GM18907 (cell line): ENCODE measurements at regions not wholly inside any gene's neighbourhood (a gene's known extent, or its start where the extent isn't known, plus 50 kb on each side); places are given as distances from the start of the nearest gene placed in this dataset.

Experiments
- ATAC-seq: cut with Tn5 transposase; IDR thresholded peaks from one replicate; pipeline ENCODE4 v1.9.1; 2021; ENCODE audit warnings: mild to moderate bottlenecking, moderate library complexity; ENCODE audit not compliant: unreplicated experiment

DNA sequence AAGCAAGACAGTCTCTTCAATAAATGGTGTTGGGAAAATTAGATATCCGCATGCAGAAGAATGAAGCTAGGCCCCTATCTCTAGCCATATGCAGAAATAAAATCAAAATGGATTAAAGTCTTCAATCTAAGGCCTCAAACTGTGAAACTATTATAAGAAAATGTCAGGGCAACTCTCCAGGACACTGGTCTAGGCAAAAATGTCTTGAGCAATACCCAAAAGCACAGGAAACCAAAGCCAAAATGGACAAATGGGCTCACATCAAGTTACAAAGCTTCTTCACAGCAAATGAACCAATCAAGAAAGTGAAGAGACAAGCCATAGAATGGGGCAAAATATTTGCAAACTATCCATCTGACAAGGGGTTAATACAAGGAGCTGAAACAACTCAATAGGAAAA, 338.8 kb downstream of the NNT start:
- no peak for ATAC-seq

DNA sequence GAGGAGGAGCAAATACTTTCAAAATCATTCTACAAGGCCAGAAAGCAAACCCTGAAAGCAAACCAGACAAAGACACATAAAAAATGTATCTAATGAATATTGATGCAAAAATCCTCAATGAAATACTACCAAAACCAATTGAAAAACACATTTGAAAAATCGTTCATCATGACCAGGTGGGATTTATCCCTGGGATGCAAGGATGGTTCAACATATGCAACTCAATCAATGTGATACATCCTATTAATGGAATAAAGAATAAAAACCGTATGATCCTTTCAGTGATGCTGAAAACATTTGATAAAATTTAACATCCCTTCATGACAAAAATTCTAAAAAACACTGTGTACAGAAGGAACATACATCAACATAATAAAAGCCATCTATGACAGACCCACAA, 337.6 kb downstream of the NNT start:
- no peak for ATAC-seq

DNA sequence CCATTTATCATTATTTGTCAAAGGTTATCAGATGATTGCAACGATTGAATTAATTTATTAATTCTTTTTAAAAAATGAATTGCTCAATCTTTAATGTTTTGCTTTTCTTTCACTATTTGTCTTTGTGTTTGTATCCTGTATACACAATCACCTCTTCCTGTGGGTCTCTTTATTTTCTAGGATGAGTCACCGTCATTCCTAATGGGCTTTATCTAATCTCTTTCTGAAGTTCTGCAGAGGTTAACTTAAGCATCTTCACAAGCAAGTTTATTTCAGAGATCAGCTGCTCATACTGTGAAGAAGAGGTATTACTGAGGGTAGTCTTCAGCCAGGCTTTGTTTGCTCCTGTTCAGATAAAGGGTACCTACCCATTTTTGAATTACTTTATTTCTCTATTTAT, 323.9 kb downstream of the NNT start:
- ATAC-seq = no peak

DNA sequence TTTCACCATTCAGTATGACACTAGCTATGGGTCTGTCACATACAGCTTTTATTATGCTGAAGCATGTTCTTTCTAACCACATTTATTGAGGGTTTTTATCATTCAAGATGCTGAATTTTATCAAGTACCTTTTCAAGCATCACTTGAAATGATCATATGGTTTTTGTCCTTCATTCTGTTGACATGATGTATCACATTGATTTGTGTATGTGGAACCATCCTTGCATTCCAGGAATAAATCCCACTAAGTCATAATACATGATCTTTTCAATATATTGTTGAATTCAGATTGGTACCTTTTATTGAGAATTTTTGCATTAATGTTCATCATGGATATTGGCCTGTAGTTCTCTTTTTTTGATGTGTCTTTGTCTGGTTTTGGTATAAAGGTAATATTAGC, 317.4 kb downstream of the NNT start:
- no peak for ATAC-seq

DNA sequence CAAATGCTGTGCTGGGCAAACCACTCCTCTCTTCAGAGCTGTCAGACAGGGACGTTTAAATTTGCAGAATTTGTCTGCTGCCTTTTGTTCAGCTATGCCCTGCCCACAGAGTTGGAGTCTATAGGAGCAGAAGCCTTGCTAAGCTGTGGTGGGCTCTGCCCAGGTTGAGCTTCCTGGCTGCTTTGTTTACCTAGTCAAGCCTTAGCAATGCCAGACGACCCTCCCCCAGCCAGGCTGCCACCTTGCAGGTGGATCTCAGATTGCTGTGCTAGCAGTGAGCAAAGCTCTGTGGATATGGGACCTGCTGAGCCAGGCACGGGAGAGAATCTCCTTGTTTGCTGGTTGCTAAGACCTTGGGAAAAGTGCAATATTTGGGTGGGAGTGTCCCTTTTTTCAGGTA, 314.9 kb downstream of the NNT start:
- no peak for ATAC-seq

DNA sequence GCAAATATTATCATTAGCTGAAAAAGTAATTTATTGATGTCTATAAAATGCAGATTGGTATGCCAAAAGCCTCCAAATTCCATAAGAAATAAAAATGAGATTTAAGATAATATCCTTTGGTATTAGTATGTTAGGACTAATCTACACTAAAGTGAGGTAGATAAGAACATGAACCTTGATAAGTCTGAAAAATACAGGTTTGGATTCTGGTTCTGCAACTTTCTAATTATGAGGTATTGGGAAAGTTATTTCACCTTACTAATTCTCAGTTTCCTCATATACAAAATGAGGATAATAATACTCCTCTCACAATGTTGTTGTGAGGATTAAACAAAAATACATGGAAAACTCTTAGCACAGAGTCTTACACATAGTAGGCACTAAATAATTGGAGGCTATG, 300.1 kb downstream of the NNT start:
- no peak for ATAC-seq

DNA sequence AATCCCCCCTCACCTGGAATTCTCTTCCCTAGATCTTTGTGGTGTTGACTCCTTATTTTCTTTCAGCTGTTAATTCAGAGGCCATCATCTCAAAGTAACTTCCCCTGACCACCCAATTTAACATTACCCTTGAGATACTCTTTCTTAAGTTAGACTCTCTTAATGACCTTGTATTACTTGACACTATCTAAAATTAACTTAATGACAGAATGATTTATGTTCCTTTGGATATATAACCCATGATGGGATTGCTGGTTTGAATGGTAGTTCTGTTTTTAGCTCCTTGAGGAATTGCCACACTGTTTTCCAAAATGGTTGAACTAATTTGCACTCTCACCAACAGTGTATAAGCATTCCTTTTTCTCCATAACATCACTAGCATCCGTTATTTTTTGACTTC, 298.0 kb downstream of the NNT start:
- no peak for ATAC-seq

DNA sequence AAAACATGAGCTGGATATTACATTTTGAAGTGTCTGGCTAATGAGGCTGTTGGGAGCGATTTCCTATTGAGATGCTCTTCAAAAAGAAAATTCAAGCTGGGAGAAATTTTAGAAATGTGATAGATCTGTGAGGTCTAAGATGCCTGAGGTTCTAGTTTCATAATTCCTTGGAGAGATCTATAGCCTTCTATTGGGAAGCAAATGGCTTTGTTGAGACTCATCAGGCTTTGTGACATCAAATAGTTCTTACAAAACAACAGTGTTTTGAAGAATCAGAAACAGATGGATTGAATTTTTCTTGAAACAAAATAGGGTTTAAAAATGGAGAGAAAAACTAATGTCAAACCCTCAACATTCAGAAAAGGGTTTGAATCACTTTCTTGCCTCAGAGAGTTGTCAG, 292.9 kb downstream of the NNT start:
- ATAC-seq = no peak

DNA sequence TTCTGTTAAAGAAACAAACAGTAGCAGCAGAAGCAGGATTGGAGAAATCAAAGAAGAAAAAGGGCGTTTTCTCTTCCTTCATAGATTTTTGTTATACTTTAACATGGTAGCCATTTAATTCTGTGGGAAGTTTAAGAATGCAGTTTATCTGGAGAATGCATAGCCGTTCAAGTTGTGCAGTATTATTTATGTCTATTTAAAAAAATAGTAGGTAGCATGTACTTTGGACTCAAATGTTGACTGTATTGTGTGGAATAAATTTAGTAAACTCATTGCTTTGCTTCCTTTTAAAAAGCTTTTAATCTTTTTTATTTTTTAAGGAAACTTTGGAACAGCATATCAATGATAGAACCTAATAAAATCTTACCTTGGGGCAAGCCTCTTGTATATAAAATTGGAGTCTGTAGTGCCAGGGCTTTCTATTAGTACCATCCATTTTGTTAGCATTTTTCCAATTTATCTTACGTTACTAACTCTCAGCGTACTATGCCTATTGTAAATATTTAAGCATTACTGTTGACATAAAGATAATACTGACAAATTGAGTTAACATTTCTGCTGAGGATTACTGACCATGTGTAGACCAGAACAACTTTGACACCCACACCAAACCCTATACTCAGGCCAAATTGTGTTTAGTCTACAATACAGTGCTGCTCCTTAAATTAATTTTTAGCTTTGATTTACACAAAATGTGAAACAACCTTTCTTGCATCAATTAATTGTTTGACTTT, 291.1 kb downstream of the NNT start:
- no peak for ATAC-seq

DNA sequence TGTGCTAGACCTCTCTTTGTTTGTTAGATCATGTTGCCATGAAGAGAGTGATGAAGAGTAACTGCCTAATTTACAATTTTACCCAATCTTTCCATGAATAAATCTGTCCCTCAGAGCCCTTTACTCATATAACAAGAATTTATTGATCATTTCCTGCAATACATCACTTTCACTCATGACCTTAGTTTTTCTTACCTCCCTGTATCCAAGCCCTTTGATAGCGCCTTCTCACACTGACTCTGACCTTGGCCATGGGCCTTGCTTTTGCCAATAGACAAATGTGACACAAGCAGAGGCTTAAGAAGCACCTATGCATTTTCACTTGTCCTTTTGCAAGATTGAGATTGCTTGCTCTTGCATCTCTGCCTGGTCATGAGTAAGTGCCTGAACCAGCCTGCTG, 288.1 kb downstream of the NNT start:
- no peak for ATAC-seq

DNA sequence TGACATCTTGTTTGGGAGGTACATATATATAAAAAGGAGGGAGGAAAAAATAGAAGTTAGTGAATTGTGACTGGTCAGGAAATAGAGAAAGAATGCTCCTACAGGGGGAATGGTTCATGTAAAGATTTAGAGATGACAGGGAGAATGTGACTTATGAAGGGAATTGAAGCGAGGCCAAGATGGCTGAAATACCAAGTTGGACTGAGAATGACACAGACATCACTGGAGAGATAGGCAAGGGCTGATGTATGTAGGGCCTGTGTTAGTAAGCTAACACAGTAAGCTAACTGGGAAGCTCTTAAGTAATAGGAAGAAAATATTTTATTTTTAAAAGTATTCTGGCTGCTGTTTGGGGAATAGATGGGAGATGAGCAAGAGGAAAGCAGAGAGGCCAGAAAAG, 286.3 kb downstream of the NNT start:
- ATAC-seq = no peak

DNA sequence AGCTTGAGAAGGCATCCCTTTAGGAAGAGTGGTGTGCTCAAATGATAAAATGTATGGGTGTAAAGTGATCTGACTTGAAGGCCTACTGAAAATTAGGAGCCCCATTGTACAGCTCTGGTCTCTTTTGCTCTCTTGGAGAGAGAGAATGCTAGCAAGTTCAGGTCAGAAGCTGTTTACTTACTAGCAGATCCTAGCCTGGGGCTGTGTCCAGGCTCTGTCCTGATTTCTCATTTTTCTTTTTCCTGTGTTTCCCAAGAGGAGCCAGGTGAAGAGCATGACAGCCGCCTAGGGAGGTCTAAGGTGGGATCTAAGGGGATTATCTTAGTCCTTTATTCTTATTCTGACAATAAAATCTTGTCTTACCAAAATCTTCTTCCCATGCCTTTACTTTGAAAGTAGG, 272.8 kb downstream of the NNT start:
- ATAC-seq = no peak

DNA sequence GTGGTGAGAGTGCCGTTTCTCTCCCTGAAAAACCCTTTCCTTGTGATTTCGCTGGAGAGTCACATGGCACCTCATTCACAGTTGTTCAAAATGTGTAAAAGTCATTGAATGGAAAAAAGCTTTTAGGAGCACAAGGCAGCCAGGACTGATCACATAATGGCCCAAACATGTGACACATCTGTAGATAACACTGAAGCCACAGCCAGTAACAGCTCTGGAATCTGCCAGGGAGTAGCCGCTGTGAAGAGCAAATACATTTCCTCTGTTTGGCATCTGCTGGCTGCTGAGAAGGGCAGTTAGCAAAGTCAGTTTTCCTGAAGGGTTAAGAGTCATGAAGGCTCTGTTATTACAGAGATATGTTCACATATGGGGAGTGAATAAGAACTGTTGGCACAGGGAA, 271.8 kb downstream of the NNT start:
- ATAC-seq = no peak

DNA sequence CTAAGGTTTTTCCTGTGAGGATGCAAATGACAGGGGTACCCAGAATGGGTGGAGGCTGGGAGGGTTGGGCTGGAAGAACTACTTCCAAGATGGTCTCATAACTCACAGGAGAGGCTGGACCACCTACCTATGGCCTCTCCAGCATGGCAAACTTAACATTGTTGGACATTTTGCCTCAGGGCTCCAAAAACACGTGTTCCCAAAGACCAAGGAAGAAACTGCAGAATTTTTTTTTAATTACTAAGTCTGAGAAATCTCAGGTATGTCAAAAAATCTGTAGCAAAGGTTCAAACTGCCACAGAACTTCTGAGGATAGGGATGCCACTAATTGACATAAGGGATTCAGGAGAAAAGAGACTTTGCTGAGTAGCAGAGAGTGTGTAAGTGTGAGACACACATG, 270.8 kb downstream of the NNT start:
- no peak for ATAC-seq

DNA sequence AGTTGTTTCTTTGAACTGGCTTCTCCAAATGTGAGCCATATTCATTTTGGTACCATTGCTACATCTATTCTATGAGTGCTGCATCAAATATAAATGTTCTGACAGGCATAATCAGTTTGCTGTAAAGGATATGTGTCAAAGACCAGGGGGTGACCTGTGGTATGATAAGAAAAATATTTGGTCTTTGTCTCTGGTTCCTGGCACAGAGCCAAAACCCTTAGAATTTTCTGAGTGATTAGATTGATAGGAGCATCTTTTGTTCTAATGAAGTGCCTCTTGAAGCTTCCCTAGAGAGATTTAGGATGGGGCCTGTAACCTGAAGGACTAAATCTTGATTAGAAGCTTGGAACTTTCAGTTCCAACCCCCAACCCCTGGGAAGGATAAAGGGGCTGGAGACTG, 256.3 kb downstream of the NNT start:
- no peak for ATAC-seq

DNA sequence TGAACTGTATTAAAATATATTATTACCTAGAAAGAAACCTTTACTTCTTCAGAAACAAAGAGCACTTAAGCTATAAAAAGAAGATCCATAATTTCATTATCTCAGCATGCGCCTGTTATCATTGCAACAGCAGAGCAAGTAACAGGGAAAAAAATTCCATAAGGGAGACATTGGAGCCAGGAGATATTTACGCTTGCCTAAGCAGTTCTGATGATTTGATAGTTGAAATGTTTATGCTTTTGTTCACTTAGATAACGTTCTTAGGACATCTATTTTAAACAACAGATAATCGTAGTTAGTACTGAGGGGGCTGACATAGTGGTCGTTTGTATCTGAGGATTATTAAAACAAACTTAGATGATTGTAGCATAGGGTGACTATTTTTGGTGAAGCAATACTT, 252.5 kb downstream of the NNT start:
- no peak for ATAC-seq

DNA sequence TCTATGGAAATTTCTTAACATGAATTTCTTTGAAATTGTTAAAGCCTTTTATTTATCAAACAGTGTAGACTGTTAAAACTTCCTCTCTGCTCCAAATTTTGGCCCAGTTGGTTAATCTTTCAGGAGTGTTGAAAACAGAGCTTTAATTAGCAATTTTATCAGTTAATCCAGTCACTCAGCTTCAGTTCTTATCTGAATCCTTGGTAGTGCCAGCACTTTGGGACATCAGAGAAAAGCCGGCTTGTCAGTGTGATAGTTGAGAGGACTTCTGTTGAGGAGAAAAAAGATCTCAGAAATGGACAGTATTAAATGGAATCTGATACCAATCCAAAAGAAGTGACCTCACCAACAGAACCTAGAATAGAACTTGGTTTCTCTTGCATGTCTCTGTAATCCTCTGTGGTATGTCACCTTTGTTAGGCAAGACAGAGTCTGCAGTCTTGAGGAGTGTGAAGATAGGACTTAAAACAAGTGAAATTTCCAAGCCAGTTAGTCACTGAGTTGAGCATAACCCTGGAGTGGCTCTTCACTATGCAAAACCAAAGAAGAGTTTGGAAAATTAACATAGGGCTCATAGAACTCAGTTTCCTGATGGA, 251.8 kb downstream of the NNT start:
- no peak for ATAC-seq

DNA sequence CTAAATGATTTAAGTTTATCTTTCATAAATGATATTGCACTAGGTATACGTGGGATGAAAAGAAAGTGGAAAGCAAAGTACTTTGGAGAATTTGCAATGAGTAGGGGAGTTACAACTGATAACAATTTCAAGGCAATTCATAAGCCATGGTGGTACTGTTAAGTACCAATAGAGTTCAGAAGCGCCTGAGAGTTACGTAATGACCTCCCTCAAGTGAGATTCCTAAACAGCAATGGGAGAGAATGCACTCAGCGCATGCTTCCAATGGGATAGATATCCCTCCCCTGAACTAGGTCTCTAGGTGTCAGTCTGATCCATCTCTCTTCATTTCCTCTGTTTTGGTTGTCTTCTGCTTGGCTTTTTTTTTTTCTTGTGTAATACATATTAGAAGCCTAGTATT, 249.3 kb downstream of the NNT start:
- ATAC-seq = no peak

DNA sequence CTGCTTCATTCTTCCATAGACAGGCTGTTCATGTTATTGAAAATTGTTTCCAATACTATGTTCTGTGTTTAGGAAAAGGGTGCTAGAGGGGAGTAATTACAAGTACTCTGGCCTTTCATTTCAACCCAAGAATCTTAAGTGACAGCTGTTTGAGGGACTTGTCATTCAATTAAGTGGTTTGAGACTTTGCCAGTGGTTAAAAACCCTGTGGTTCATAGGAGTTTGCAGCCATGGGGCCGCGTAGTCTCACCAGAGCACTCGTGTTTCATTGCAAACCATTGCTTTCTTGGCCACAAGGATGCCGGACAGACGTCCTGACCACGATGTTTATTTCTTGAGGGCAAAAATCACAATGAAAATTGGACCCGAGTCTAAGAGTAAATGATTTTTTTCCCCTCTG, 248.8 kb downstream of the NNT start:
- ATAC-seq = no peak

DNA sequence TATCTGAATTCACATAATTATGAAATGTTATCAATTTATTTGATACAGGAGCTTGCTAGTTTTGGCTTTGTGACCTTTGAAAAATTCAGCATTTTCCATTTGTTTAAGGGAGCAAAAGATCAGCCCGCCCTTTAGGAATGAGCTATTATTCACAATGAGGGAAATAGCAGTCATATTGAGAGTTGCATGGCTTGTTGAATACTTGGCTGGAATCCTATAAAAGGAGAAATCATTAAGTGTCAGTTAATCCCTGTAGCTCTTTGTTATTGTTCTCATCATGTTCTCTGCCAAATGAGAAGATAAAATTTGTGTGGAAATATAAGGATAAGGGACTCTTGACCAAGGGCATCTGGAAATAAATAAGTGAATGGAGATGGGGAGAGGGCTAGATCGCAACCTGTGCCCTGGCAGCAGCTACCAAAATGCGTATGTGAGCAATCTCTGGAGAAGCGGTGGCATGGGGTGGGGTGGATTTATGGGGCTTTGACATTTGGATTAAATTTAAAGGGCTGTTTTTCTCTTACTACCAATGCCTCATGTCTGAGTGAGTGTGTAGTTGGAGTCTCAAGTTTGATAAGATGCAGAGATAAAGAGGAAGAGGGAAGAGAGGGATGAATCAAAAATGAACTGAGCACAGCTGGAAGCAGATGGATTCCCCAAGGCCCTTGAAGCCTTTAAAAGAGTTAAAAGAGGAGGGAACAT, 237.6 kb downstream of the NNT start:
- ATAC-seq = no peak

DNA sequence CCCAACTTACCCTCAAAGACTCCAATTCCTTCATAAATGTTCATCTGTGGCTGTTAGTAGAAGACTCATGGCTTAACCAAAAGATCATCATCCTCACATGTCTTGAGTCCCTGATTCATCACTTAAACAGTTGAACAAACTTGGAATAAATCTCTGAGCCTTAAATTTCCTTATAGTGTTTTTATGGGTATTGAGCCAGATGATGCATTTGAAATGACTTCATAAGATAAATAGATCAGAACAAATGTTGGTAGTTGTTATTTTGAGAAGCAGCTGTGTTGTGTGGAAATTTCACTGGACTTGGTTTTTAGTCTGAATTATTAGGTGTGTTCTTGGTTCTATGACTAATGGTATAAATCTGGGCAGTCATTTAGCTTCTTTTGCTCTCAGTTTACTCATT, 236.2 kb downstream of the NNT start:
- no peak for ATAC-seq

DNA sequence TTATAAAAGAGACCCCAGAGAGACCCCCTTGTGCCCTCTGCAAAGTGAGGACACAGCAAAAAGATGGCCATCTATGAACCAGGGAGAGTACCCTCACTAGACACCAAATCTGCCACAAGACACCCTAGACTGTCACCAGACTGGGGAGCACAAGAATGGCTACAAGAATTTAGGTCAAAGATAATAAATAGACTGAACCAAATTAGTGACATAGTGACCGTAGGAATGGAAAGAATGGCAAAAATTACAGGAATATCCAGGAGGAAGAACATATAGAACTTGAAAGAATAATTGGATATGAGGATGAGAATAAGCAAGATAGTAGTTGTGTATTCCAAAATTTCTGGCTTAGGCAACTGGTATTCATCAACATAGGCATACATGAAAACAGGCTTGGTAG, 235.0 kb downstream of the NNT start:
- no peak for ATAC-seq

DNA sequence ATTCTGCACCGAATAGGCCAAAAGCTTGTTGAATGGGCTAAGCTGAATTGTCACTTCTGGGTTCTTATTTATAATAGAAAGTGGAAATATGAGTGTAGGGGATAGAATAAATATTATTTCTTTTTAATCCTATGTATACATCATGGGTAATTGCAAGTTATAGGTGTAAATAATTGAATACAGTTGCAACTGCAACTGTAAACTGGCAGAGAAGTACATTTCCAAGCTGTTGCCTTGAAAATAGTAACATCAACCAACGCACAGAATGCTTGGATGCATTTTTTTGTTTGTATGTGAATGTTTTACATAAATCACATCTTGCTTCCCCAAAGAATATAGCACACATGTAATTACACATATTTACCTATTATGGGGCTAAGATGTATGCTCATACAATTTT, 234.1 kb downstream of the NNT start:
- ATAC-seq = no peak
